NCI-H1694 treated with DMSO at 0.1 percent for 48 hours (cell line): ENCODE measurements at regions not wholly inside any gene's neighbourhood (a gene's known extent, or its start where the extent isn't known, plus 50 kb on each side); places are given as distances from the start of the nearest gene placed in this dataset.

Experiments used
- DNase-seq: peaks from one replicate; lab custom pipeline; 2025; lab: John Stamatoyannopoulos, UW

DNA sequence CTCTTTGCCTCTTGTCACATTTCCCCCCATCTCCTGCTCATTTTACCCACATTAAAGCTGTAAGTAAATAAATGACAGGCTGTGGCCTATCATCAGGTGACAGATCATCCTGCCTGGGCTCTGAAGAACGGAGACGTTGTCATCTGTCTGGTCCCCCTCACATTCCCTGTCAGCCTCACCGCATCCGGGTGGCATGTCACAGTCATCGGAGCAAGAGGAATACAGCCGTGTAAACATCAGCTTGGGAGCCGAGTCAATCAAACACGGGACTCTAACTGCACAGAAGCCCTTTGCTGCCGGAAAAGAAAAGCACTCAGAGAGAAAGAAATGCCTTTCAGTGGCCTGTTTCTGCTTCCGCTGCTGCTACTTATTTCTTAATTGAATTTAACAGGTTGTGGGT lies 371.9 kb upstream of the ID4 start:
- peak; percentile 54 for DNase-seq

- DNase-seq = no peak
Observed at GRCh38 chr6:19465760-19466159, 371.4 kb upstream of the ID4 start.

GRCh38 chr6:19470333-19470732 lies 366.8 kb upstream of the ID4 start:
- no peak for DNase-seq

GRCh38 chr6:19472153-19472552 lies 365.0 kb upstream of the ID4 start:
- no peak for DNase-seq

GRCh38 chr6:19472850-19473249 lies 364.3 kb upstream of the ID4 start:
- no peak for DNase-seq

- DNase-seq = no peak
Observed at GRCh38 chr6:19477563-19477962, 359.6 kb upstream of the ID4 start.

GRCh38 chr6:19478273-19478672 lies 358.9 kb upstream of the ID4 start:
- no peak for DNase-seq

DNA sequence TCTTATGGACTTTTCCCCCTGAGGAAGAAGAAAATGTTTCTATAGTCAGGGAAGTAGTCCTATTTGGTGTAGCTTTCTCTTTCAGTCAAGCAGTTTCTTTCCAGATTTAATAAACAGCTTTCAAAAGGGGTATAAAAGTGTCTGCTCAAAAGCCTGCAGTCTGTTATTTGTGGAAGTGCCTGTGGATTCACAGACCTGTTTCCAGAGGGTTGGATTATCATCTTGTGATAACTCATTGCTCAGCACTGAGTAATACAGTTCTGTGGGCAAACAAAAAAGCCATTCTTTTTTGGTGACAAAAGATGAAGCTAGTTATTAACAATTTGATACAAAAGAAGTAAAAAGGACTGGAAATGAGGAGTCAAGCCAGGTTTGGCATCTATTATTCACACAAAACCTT lies 358.2 kb upstream of the ID4 start:
- DNase-seq = no peak

DNA sequence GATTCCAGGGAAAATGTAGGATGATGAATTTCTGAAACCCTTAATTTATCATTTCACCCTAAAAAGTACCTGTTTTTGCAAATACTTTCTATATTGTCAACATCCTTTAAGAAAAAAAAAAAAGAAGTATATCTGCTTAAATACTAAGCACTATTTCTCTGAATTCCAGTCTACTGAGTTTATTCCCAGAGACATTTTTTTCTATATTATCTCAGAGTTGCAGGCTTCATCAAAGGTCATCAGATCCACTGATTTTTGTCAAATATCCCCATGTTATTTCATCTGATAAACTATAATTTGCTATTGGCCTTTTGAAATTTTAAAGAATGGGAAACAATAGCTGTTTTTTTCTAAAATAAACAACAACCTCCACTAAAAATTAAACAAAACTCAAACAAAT lies 357.6 kb upstream of the ID4 start:
- no peak for DNase-seq

GRCh38 chr6:19492636-19493405 lies 344.3 kb upstream of the ID4 start:
- no peak for DNase-seq

- DNase-seq = no peak
Observed at GRCh38 chr6:19501737-19502245, 335.4 kb upstream of the ID4 start.

DNA sequence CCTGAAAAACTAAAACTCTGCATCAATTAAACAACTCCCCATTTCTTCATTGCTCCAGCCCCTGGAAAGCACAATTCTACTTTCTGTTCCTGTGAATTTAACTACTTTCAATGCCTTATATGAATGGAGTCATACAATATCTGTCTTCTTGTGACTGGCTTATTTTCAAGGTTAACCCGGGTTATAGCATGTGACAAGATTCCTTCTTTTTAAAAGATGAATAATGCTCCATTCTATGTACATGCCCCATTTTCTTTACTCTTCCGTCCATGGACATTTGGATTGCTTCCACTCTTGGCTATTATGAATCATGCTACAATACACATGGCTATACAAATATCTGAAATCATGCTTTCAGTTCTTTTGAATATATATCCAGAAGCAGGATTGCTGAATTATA lies 334.9 kb upstream of the ID4 start:
- no peak for DNase-seq

DNA sequence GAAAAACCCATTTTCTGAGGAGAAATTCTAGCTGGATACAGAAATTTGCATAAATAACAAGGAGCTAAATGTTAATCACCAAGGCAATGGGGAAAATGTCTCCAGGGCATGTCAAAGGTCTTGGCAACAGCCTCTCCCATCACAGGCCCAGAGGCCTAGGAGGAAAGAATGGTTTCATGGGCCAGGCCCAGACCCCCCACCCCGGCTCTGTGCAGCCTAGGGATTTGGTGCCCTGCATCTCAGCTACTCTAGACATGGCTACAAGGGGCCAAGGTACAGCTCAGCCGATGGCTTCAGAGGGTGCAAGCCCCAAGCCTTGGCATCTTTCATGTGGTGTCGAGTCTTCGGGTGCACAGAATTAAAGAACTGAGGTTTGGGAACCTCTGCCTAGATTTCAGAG lies 321.2 kb upstream of the ID4 start:
- DNase-seq = no peak

DNA sequence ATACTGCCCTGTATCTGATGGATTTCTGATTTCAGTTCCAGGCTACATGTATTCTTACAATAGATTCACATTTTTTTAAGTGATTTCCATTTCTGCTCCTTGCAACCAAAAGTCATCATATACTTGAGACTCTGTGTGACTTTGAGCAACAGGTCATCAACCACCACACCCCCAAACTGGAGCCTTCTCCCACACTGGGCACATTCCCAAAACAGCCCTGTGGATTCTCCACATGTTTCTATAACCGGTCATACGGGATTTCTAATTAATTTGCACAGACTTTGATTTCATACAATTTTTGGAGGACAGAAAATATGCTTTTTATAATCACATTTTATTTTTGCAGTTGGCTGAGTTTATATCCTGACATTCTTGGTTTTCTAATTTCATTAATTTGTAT lies 317.2 kb upstream of the ID4 start:
- no peak for DNase-seq

DNA sequence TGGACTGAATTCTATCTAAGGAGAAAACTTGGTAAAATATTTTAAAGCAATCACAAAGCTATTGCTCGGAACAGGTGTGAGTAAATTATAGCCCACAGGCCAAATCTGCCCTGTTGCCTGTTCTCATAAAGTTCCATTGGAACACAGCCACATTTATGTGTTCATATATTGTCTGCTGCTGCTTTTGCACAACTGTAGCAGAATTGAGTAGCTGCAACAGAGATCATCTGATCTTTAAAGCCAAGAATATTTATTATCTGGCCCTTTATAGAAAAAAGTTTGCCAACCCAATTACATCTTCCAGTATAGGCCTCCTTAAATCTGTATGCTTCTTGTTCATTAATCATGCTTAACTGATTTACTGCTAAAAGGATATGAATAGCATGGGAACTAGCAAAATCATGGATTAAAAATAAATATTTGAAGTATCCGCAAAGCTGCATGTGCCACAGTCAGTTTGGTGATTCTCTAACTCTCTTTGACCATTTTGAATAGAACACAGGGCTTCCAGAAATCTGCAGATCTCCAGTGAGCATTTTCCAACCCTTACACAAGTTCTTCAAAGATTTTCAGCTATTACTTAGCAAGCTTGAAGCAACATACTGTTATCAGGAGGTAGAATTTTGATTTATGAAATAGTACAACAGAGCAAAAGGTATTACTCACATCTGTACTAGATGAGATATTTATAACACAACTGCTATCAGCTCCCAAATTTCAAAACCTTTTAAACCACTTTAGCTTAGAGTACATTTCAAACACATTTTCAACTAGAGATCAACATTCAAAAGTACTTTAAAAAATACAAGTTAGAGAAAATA lies 312.6 kb upstream of the ID4 start:
- DNase-seq = no peak

- no peak for DNase-seq
Observed at GRCh38 chr6:19525673-19526072, 311.5 kb upstream of the ID4 start.

DNA sequence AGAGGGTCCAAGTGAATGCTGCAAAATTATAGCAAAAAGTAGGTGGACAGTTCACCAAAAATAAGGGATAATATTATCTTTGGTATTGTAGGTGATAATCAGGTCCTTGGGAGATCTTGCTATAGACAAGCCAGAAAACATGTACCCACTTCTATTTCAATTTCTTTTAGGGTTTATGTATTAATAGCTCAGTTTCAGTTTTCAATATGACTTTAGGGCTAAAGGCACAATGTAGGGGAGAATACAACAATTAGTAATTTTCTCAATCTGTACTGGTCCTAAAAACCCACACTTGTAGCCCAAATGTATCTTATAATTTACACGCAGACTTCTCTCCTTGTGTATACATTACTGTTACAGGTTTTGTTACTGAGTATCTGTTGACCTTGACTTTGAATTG lies 307.0 kb upstream of the ID4 start:
- DNase-seq = no peak

GRCh38 chr6:19535351-19535750 lies 301.8 kb upstream of the ID4 start:
- DNase-seq = no peak

DNA sequence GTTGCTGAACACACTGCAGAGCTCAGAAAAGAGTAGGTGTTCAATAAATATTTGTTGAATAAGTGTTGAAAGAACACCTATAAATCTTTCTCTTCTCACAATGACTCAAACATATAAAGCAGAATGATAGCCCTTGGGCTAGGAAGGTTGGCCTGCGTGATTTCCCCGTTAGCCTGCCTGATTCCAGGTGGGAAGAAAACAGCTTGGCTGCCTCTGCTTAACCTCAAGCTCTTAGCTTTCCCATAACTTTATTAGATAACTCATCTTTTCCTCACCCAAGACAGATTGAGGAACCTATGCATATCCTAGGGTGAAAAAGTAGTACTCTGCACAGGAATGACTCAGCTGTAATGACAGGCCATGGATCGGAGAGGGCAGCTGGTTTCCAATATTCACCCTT lies 300.3 kb upstream of the ID4 start:
- no peak for DNase-seq

- DNase-seq = no peak
Observed at GRCh38 chr6:19538096-19538495, 299.1 kb upstream of the ID4 start.

DNA sequence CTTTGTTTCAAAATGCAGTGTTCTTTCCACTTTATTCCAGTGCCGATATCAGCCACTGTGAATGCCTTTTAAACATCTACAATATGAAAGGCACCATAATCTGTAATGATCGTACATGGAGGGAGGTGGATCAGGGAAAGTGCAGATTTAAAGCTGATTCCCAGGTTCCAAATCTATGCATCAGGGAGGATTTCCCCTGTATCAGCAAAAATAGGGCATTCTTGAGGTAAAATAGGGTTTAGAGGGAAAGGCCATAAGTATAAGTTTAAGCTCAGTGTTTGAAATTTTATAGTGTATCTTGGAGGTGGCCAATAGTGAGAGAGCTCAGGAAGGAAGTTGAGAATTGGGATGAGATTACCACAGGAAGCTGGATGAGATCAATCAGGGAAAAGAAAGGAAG lies 289.7 kb upstream of the ID4 start:
- DNase-seq = no peak

DNA sequence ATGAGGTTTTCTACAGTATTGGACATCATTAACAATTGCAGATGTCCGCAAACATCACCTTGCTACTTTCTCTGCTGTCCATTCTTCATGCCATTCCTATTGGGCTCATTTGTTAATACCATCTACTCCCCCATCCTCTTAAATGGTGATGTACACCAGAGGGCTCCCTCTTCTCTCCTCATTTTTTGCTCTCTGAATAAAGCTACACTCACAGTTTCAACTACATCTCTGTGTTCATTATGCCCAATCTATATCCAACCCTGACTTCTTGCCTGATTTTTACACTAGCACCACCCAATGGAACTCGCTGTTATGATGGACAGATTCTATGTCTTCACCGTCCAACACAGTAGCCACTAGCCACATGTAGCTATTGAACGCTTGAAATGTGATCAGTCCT lies 288.1 kb upstream of the ID4 start:
- peak; percentile 16 for DNase-seq

DNA sequence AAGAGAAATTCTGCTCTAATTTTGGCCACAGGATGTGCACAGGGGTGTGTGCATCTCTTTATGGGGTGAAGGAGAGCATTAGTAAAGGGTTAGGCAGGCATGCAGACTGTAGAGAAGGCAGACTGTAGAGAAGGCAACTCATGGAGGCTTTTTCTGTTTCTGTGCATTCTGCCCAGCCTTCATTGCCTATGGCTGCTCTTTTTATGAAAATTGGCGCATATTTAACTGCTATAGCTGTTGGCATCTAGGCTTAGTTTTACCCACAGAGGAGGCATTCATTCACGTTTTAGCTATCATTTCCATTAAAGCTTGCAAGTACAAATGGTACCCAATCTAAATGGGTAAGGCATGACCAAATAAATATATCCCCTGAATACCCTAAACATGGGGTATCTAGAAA lies 286.8 kb upstream of the ID4 start:
- no peak for DNase-seq
